Kidney (tissue), 13 donors: ENCODE measurements at regions not wholly inside any gene's neighbourhood (a gene's known extent, or its start where the extent isn't known, plus 50 kb on each side); places are given as distances from the start of the nearest gene placed in this dataset.

ENCODE experiments used
- DNase-seq, 5 donors: peaks; one replicate each; pipeline ENCODE4 v3.0.0-alpha.2; 2013 to 2020
- FAIRE-seq: peaks from 2 replicates; lab custom pipeline; 2012; peaks lifted over from hg19 to GRCh38; lab: Jason Lieb, UNC
- H3K27ac ChIP-seq, 2 donors: one replicate each; pipeline ENCODE4 v1.7.0; 2013; ENCODE audit warnings: low read depth in 2 of 2, low read length in 2 of 2, inconsistent platforms in 1 of 2
- H3K27me3 ChIP-seq: one replicate; pipeline ENCODE4 v1.7.1; 2013; ENCODE audit warnings: low read length, inconsistent platforms; ENCODE audit not compliant: control insufficient read depth, insufficient read depth
- H3K36me3 ChIP-seq, 3 donors: one replicate each; pipeline versions ENCODE4 v1.7.0 to v1.7.1; 2013; ENCODE audit warnings: low read length in 3 of 3, control low read depth in 1 of 3, inconsistent platforms in 1 of 3; ENCODE audit not compliant: insufficient read depth in 3 of 3, control insufficient read depth in 2 of 3
- H3K4me1 ChIP-seq, 3 donors: one replicate each; pipeline versions ENCODE4 v1.7.0 to v1.7.1; 2013; ENCODE audit warnings: low read length in 3 of 3, inconsistent platforms in 1 of 3, low read depth in 1 of 3; ENCODE audit not compliant: control insufficient read depth in 2 of 3, insufficient read depth in 2 of 3
- H3K4me3 ChIP-seq, 3 donors: one replicate each; pipeline versions ENCODE4 v1.7.0 to v1.8.1; 2013; ENCODE audit warnings: low read length in 3 of 3, control low read depth in 1 of 3, inconsistent platforms in 1 of 3
- H3K9ac ChIP-seq, 3 donors: one replicate each; pipeline versions ENCODE4 v1.7.0 to v1.7.1; 2013; ENCODE audit warnings: low read length in 3 of 3, control low read depth in 1 of 3, inconsistent platforms in 1 of 3
- H3K9me3 ChIP-seq, 3 donors: one replicate each; pipeline versions ENCODE4 v1.7.0 to v1.7.1; 2013; ENCODE audit warnings: low read length in 3 of 3, control low read depth in 1 of 3, inconsistent platforms in 1 of 3; ENCODE audit not compliant: control insufficient read depth in 2 of 3, insufficient read depth in 1 of 3
- intact Hi-C: fragments of 100-400 bp; cut with DNase I; formaldehyde crosslinking; loops from one replicate; pipeline ENCODE4 v1.11.1; 2022
- TF ChIP-seq, protein P1 (sequence below): IDR thresholded peaks from 3 replicates; pipeline ENCODE4 v1.5.1; 2012; ENCODE audit warnings: mild to moderate bottlenecking, moderate library complexity, borderline replicate concordance; ENCODE audit not compliant: insufficient read depth; ENCODE audit errors: extremely low read depth
- donor health status: control.
- donor health status: control.
- donor health status: control.
- donor health status: control.
- donor health status: control.
- donor health status: DM: yes; HTN: yes; CAD: no.
- donor health status: Normal renal cell carcinoma (clear cell type).

DNA sequence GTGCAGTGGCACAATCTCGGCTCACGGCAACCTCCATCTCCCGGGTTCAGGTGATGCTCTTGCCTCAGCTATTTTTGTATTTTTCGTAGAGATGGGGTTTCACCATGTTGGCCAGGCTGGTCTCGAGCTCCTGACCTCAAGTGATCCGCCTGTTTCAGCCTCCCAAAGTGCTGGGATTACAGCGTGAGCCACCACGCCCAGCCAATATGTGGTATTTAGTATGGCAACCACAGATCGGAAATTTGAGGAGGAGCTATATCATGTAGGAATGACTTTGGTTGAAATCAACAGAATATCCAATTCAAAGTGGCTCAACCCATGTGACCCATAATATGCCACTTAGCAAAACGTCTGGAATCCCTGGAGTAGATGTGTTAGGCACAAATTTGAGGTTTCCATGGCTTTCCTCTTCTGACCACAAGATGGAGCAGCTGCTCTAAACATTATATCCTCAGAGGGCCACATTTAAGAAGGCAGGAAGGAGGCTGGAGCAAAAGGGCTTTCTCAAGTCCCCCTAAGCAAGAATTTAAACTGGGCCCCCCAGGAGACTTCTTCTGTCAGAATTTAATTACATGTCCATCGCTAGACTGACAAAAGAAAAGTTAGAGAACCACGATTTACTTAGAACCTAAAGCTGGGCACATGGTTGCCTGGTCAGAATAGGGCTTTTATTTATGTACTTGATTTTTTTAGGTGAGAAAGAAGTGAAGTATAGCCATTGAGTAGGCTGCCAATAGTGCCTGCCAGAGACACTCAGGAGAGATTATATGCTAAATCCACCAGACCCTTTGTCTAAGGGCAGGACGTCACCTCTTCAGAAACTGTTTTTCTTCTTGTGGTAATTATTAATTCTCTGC is 49.6 kb upstream of the ITSN2 start:
- H3K9ac ChIP-seq: no peak overlapping the region
- H3K9me3 ChIP-seq: no peaks in the 10 kb centered on the region
- intact Hi-C loops: loop anchor here (5.0 kb wide), 1 partner anchor 417 kb away; no protein-coding TSS in a partner anchor
- TF ChIP-seq, protein P1, sequence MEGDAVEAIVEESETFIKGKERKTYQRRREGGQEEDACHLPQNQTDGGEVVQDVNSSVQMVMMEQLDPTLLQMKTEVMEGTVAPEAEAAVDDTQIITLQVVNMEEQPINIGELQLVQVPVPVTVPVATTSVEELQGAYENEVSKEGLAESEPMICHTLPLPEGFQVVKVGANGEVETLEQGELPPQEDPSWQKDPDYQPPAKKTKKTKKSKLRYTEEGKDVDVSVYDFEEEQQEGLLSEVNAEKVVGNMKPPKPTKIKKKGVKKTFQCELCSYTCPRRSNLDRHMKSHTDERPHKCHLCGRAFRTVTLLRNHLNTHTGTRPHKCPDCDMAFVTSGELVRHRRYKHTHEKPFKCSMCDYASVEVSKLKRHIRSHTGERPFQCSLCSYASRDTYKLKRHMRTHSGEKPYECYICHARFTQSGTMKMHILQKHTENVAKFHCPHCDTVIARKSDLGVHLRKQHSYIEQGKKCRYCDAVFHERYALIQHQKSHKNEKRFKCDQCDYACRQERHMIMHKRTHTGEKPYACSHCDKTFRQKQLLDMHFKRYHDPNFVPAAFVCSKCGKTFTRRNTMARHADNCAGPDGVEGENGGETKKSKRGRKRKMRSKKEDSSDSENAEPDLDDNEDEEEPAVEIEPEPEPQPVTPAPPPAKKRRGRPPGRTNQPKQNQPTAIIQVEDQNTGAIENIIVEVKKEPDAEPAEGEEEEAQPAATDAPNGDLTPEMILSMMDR: peak; percentile 83
- no peaks in the 10 kb centered on the region for H3K4me1 ChIP-seq
- H3K4me3 ChIP-seq: no peak overlapping the region
- no peaks in the 10 kb centered on the region for H3K36me3 ChIP-seq
- H3K27ac ChIP-seq: no peak overlapping the region
- FAIRE-seq (peak; percentile 21), DNase-seq (peak in 3 of 5 donors; percentile 45 to 88 (median 81))
- no peaks in the 10 kb centered on the region for H3K27me3 ChIP-seq
